ENCODE measurements at regions not wholly inside any gene's neighbourhood (a gene's known extent, or its start where the extent isn't known, plus 50 kb on each side); places are given as distances from the start of the nearest gene placed in this dataset.

DNA sequence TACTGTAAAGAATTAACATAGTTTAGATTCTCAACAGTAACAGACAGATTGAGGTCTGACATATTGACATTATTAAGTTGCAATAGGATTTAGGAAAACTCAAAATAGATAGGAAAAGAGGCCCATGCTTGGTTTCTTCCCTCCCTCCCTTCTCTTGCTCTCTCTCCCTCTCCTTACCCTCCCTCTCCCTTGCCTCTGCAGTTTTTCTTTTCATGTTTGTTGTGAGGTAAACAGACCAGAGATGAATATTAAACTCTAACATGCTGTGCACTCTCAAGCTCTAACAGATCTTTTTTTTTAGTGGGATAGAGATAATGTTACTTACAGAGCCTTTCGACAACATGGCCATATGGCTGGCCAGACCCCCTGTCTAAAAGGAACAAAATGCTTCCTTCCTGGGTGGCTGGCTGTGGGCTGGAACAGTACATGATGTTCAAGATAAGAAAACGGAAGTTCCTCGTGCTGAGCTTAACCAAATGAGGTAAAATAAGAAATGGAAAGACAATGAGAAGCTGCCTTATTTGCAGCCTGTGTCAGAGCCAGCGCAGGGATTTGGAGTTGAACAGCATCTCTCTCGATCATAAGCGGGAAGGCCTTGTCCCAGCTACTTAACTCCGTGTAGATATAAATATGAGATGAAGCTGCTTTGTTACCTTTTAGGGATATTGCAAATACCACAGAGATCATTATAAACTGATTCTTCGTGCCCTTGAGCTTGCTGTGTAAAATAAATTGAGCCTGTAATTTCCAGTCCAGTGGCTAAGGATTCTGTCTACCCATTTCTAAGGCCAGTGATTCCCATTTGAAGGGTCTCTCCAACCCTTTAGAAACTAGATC is 391.9 kb upstream of the NPVF start:
- in situ Hi-C loops (cut with HindIII; ENCODE audit: low sequenced_read_pairs): no loop called here

DNA sequence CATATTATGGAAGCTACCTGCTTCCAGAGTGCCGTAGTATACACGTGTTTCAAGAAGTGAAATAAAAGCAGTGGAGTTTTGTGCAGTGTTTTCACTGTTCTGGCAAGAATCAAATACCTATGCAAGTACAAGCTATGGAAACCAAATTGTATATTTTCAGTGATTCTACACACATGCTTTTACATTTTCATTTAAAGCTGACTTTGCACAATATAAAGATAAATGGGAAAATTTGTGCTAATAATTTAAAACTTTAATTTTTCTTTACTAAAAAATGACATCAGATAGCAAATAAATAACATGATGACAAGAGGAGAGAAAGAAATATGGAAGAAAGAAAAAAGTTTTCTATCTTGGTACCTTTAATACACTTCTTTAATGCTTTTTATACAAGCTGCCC is 393.7 kb upstream of the NPVF start:
- in situ Hi-C loops (cut with HindIII; ENCODE audit: low sequenced_read_pairs): no loop called here

DNA sequence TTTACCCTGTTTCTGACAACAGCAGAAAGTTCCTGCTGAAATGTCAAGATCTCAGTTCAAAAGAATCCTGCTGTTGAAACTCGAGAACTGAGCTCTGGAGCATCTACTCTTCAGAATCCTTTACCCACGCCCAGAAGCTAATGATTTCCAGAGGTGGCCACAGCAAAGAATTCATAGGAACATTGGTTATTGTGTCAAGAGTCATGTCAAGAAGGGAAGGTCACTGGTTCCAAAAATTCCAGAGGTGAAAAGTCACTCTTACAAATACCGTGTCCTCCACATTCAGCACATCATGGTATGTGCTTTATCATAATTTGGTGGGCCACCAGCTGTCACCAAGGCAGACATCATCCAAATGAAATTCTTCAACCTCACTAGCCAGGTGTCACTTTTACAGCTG is 394.4 kb upstream of the NPVF start:
- in situ Hi-C loops (cut with HindIII; ENCODE audit: low sequenced_read_pairs): no loop called here

DNA sequence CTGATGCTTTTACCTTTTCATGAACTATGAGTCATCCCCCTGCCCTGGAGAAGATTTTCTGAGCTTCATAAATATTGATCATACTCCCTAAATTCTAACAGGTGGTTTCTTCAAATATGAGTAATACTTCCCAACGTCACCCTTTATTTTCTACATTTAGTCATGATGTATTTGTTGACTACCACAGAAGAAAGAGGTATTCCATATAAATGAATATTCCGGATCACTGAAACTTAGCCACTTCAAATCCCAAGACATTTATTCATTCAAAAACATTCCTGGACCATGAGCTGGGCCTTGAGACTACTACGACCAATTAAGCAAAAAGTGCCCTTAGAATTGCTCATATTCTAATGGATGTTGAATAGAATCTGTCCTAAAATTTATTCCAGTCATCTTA is 395.8 kb upstream of the NPVF start:
- in situ Hi-C loops (cut with HindIII; ENCODE audit: low sequenced_read_pairs): no loop called here

DNA sequence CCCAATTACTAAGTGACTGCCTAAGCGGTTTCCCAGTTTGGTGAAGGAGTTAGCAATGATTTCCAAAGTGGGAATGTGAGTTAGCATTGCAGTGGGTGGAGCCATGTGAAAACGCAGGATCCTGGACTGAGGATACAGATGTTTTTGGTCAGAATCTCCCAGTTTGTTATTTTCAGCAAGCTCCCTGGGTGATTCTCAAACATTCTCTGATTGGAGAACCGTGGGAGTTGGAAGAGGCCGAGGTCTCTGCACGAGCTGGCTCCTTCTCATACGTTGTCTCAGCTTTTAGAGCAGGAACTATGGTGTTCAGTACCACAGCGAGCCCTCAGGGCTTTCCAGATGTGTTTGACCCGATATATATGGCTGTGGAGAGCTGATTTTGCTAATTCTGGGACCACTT is 396.5 kb upstream of the NPVF start:
- in situ Hi-C loops (cut with HindIII; ENCODE audit: low sequenced_read_pairs): loop anchor here (5.0 kb wide), 1 partner anchor 37 kb away; no protein-coding TSS in a partner anchor

DNA sequence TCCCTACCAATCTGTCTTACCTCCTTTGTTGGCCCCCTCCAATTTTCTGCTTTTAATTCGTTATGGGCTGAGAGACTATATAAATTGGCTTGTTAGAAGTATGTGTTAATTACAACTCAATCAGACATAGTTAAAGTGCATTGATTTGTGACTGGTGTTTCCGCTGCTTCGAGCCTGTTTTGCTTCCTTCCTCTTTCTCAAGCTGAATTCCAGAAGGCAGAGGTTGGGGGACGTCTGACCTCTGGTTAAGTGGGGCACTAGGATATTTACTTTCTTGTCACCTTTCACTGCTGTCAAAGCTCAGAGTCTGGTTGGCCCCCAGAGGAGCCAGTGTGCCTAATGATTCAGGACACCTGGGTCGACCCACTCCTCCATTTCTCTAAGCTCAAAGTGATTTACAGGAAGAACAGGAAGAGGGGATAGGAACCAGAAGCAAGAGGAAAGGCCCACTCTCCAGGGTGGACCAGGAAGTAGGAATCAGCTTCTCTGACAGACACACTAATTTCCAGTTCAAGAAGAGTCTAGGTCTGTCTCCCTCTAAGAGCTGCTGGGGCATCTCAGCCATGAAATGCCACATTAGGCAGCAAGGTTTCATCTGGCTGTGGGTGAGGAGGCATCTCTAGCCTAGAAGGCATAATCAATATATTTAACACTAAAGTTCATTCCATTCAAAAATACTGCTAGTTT is 397.2 kb upstream of the NPVF start:
- in situ Hi-C loops (cut with HindIII; ENCODE audit: low sequenced_read_pairs): loop anchor here (5.0 kb wide), 1 partner anchor 37 kb away; no protein-coding TSS in a partner anchor

DNA sequence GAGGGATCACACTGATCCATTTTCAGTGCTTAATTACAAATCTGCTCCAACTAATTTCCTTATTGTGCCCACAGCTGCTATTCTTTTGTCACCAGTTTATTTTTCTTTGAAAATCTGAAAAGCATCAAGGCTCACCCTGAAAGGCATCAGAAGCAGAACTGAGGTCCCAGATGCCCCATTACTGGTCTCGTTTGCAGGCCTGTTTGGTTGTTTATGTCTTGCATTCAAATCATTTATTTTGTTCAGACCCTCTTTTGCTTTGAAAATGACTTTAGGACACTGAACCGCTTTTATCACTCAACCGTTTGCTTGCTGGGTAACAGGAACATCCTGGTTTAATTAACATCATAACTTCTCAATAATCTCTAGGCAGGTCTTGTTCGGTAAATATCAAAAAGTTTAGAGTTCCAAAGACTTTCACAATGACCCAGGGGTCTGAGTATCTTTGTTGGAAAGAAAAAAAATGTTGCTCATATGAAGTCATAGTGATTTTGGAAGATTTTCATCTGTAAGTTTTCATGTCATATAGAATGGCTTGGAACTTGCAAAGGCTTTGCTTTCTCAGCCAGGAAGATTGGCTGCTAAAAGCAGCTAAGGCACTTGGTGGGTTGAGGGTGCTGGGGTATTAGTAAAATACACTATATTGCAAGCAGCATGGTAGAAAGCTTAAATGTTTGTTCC is 398.3 kb upstream of the NPVF start:
- in situ Hi-C loops (cut with HindIII; ENCODE audit: low sequenced_read_pairs): loop anchor here (5.0 kb wide), 1 partner anchor 36 kb away; no protein-coding TSS in a partner anchor

DNA sequence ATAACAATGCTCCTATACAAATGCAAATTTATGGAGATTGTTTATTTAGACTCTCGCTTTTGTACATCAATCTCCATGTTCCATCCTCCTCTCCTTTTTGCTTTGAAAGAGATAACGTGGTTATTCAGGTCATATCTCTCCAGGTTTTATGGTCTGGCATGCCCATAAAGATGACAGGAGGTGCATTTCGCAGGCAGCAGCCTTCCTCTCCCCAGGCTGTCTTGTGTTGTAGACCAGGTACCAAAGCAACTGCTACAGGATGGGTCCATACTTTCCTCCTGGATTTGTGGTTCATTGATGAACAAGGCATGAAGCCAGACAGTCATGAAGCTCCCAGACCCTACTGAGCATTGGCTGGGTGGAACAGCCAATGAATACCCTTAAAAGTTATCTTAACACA is 400.2 kb upstream of the NPVF start:
- in situ Hi-C loops (cut with HindIII; ENCODE audit: low sequenced_read_pairs): loop anchor here (5.0 kb wide), 1 partner anchor 34 kb away; no protein-coding TSS in a partner anchor

DNA sequence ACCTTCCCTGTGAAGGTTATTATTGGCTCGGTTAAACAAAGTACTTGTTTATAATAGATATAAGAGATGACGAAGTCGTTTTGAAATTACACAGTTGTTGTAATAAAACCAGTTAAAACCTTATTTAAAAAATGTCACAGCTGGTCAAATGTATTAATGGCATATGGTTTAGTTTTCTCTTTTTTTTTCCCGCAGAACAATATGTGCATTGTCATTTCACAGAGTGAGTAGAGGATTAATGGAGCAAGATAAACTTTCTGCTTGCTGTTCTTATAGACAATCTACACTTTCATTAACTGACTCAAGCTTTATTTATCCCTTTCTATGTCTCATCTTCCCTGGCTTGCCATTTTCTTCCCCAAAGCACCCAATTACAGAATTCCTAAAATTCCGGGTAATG is 404.3 kb upstream of the NPVF start:
- in situ Hi-C loops (cut with HindIII; ENCODE audit: low sequenced_read_pairs): no loop called here

DNA sequence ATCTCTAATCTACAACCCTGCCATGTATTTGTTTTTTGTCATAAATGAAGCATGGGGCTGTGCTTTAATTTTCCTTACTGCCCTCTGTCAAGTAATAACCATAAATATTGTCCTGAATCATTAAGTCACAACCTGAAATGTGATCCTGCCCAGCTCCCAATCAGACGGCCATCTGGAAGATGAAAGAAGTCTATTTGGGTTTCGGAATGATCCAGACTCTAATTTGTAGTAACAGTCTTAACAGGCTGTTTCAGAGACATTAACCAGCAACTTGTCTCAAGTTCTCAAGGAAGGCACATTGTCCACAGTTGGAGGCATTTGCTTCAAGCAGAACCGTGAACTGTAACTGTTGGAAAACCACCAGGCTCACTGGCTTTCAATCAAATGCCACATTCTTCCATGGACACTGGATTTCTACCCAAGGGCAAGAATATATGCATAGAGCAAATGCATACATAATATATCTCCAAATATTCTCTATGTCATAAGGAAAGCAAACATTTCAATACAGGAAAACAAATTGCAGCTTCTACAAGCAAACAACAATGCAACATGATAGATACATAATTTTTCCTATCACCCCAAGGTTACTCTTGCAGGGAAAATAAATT is 405.2 kb upstream of the NPVF start:
- in situ Hi-C loops (cut with HindIII; ENCODE audit: low sequenced_read_pairs): no loop called here

DNA sequence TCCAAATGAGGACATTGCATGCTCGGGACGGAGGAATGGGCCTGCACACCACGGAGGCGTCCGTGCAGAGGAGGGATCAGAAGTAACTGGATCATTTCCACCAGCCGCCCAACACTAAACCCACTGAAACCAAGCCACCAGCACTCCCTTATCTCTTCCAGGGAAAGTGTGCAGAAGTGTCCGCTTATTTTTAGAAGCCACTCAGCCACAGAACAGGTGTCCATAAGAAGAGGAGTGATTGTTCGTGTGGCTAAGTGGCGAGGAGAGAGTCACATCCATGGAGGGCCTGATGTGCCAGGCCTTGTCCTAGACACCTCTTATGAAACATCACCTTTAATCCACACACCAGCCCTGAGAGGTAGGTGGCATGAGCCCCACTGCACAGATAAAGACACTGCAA is 407.9 kb upstream of the NPVF start:
- in situ Hi-C loops (cut with HindIII; ENCODE audit: low sequenced_read_pairs): no loop called here

DNA sequence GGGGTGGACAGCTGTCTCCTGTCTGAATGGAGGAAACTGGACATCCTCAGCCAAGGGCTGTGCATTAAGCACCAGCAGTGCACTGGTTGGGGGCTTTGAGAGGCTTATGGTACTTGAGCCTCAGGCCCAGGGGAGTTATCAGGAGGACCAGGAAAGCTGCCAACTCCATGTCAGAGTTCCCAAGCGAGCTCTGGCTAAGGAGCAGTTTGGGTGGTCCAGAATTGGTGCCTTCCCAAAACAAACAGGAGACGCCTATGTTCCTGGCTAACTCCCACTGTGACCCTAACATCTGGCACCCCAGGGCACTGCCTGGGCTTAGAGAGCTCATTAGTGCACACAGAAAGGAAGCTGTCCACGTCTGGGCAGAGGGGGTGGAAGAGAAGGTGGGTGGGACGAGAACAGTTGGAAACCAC is 408.6 kb upstream of the NPVF start:
- in situ Hi-C loops (cut with HindIII; ENCODE audit: low sequenced_read_pairs): no loop called here

DNA sequence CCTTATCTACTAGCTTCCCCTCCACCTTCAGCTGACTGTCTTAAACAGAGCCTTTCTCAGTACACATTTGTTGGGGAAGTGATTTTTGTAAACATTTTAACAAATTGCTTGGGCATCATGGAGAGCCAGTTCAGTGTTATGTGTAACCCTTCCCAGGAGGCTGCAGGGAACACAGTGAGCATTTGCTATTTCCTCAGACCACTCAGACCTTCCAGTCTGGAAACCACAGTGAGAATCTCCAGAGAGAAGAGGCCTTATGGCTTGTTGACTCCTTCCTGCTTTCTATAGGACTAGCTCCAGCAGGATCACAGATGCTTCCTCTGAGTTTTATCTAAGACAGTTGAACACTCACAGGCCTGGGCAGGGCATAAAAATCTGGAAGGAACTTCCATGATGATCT is 409.8 kb upstream of the NPVF start:
- in situ Hi-C loops (cut with HindIII; ENCODE audit: low sequenced_read_pairs): no loop called here

DNA sequence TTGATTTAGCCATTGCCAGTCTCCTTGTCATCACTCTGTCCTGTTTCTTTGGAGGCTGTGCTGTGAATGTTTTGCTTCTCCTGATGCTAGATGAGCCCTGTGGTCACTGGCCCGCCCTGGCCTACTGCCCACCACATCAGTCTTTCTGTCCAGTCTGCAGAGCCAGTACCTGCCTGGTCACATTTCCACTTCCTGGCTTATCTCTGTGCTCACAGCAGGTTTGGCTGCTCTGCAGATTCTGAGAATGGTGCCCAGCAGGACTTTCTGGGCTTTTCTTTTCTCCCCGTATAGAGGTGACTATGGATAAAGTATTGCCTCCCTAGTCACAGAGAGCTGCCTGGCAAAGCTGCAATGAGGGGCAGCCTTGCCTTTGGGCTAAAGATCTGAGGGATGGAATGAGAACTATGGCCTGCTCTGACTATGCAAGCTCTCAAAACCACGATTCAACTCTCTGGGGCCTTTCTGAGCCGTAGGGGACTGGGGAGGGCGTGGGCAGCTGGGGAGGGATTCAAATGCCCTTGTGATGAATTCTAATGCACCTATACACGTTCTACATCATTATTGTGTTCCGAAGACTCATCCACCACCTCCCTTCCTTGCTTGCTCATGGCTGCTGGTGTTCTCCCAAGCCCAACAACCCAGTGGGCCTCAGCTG is 410.4 kb upstream of the NPVF start:
- in situ Hi-C loops (cut with HindIII; ENCODE audit: low sequenced_read_pairs): no loop called here

DNA sequence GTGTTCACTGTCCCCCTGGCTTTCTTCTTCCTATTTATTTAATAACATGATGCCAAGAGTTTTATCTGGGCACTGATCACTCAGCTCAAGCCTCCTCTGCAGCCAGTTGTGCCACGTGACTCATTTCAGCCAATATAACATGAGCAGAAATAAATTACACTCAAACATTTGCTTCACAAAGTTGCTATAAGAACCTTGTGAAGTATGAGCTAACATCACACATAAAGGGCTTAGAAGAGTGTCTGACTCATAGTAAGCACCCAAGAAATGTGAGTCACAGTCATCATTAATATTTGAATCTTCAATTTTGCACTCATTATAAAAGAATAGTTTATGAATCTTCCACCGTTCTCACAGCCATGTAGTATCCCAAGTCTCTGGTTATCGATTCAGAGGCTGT is 414.6 kb upstream of the NPVF start:
- in situ Hi-C loops (cut with HindIII; ENCODE audit: low sequenced_read_pairs): no loop called here

DNA sequence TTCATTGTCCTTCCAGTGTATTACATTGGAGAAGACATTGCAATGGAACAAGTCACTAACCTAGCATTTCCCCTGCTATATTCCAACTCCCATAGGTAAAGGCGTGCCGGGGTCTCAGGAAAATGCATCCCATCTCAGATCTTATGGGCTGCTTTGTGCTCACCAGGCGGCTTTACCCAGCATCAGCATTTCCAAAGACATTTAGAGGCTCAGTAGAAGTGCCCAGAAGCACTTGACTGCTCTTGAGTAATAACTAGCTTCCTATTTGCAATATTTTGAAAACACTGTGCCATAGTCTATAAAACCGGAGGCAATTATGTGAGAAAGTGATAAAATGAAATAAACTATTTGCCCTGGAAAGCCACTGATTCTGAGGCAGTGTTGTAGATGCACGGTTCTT is 415.0 kb upstream of the NPVF start:
- in situ Hi-C loops (cut with HindIII; ENCODE audit: low sequenced_read_pairs): no loop called here

DNA sequence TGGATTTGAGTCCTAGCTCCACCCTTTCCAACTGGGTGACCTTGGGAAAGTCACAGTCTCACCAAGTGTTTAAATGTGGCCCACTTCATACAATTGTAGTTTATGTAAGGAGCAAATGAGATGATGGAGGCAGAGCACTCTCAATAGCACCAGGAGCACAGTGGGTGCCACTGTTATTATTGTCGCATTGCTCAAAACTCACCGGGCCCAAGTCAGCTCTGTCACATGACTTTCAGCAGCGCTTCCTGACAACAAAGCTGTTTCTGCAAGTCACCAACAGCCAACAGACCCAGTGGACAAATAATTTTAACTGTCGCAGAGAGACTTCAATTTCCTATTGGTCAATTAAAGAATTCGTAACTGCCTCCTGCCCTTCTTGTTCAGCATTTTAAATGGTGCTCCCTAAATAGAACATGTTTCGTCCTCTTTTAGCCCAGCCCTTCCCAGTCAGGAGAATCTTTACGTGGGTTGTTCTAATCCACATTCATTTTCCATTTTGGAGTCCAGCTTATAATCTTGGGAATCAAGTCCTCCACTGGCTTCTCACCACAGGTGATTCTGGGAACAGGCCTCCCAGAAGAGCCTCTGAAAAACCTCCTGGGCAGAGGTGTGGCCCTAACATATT is 415.6 kb upstream of the NPVF start:
- in situ Hi-C loops (cut with HindIII; ENCODE audit: low sequenced_read_pairs): no loop called here

DNA sequence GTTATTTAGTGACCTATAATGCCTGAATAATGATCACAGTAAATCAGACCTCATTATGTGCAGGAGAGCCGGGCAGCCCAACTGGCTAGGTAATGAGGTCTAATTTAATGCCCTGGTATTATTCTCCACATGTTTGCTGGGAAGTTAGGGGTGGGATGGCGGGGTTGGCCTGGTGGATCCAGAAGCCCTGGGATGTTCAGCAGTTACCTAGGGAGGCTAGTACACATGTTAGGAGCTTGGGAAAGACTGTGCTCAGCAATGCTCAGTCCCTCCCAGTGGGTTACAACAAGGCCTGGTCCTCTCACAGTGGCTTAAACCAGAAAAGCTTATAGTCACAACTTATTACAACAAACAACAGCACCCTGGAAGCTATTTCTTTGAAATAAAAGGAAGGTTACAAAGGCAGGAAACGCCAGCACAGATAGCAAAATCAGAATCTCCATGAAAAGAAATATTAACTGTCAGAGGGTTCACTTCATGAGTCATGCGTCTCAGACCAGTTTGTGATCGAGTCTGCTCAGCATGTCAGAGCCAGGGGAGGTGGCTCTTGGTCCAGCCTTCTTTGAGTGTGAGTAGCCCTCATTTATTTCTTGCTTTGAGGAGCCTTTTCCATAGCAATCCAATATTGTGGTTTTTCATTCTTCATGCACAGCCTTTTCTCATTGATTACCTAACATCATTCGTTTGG is 418.6 kb upstream of the NPVF start:
- in situ Hi-C loops (cut with HindIII; ENCODE audit: low sequenced_read_pairs): no loop called here

DNA sequence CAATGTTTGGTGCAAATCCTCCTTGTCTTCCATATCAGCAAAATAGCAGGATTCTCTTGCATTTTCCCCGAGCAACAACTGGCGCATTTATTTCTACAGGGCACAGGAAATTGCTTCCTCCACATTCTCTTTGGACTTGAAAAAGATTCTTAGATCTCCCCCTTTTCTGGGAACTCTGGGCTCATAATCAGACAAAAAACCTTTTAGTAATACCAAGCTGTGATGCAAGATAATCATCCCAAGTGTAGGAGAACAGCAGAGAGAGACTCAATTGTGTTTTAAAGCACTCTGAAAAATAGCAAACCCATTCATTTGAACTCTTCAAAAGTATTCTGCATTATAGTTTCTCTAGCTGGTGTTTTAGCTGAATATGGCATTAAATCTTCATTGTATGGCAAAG is 419.6 kb upstream of the NPVF start:
- in situ Hi-C loops (cut with HindIII; ENCODE audit: low sequenced_read_pairs): no loop called here

DNA sequence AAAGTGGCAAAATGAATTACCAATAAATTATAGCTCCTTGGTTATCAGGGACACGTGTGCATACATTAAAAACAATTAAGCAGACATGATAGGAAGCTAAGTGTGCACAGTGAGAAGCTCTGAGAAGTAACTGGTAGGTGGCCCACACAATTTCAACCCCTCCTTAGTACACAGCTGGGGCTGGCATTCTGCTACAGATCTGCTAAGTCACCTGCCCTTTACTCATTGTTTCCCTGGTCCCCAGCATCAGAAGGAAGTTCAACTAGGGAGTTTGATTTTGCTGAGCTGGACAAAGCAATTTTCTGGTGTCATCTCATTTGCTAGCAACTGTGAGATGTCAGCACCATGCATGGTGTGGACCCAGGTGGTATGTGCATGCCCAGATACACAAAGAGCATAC is 424.1 kb upstream of the NPVF start:
- in situ Hi-C loops (cut with HindIII; ENCODE audit: low sequenced_read_pairs): no loop called here
